SK-N-SH (cell line): ENCODE measurements at regions not wholly inside any gene's neighbourhood (a gene's known extent, or its start where the extent isn't known, plus 50 kb on each side); places are given as distances from the start of the nearest gene placed in this dataset.

Experiments
- CTCF ChIA-PET: fragments of 300-600, 350-600 bp; formaldehyde crosslinking; extraction: SDS; loops from one replicate; lab custom pipeline; 2021; lab: Yijun Ruan, JAX
- POLR2A ChIA-PET: fragments of 350-600 bp; sonication (Branson Sonifier 250); formaldehyde crosslinking; extraction: SDS; loops from one replicate; lab custom pipeline; 2020; ENCODE audit warnings: antibody characterized with exemption, inconsistent platforms; lab: Yijun Ruan, JAX
- DNase-seq: peaks from one replicate; pipeline ENCODE4 v3.0.0; 2012
- H2AFZ ChIP-seq: fragments of 200-600 bp; sonication (generic); 2 replicates; pipeline ENCODE4 v1.8.1; 2016; ENCODE audit warnings: antibody characterized with exemption, mild to moderate bottlenecking, low read depth
- H3F3A ChIP-seq: fragments of 200-600 bp; sonication (generic); replicated peaks from 2 replicates; pipeline ENCODE3; 2016; ENCODE audit warnings: antibody characterized with exemption, mild to moderate bottlenecking; ENCODE audit not compliant: insufficient read depth
- H3K27ac ChIP-seq, 2 experiments: fragments of 200-500 bp in 1 of 2; fragments of 200-600 bp in 1 of 2; sonication (Bioruptor generic) in 1 of 2; sonication (generic), shearing (Covaris generic) in 1 of 2; 2 replicates each; pipeline versions ENCODE4 v1.5.1 to v1.6.1; 2014 to 2016; ENCODE audit warnings: low read depth in 2 of 2, inconsistent platforms in 1 of 2, low read length in 1 of 2, mild to moderate bottlenecking in 1 of 2, mixed read lengths in 1 of 2
- H3K27me3 ChIP-seq: fragments of 200-600 bp; sonication (generic), shearing (Covaris generic); 2 replicates; pipeline ENCODE4 v1.6.1; 2016; ENCODE audit warnings: mixed run types; ENCODE audit not compliant: insufficient read depth
- H3K36me3 ChIP-seq, 2 experiments: fragments of 200-500 bp in 1 of 2; fragments of 200-600 bp in 1 of 2; sonication (Bioruptor generic) in 1 of 2; sonication (generic) in 1 of 2; replicated peaks in 1 of 2; 2 replicates each; pipeline versions ENCODE3 to v1.5.1; 2014 to 2016; ENCODE audit warnings: low read length in 1 of 2, mild to moderate bottlenecking in 1 of 2; ENCODE audit not compliant: insufficient read depth in 2 of 2, control insufficient read depth in 1 of 2
- H3K4me1 ChIP-seq, 2 experiments: fragments of 200-500 bp in 1 of 2; fragments of 200-600 bp in 1 of 2; sonication (Bioruptor generic) in 1 of 2; sonication (generic), shearing (Covaris generic) in 1 of 2; 2 replicates each; pipeline versions ENCODE4 v1.5.1 to v1.6.1; 2014 to 2016; ENCODE audit warnings: low read depth in 1 of 2, low read length in 1 of 2, mixed run types in 1 of 2; ENCODE audit not compliant: insufficient read depth in 2 of 2, control insufficient read depth in 1 of 2
- H3K4me2 ChIP-seq: fragments of 200-600 bp; sonication (generic), shearing (Covaris generic); 2 replicates; pipeline ENCODE4 v1.6.1; 2017; ENCODE audit warnings: mixed run types
- H3K4me3 ChIP-seq, 2 experiments: fragments of 200-500 bp in 1 of 2; fragments of 200-600 bp in 1 of 2; sonication (Bioruptor generic) in 1 of 2; sonication (generic), shearing (Covaris generic) in 1 of 2; 2 replicates each; pipeline versions ENCODE4 v1.5.1 to v1.8.1; 2014 to 2016; ENCODE audit warnings: low read depth in 2 of 2, inconsistent platforms in 1 of 2, low read length in 1 of 2, mild to moderate bottlenecking in 1 of 2, mixed read lengths in 1 of 2, moderate library complexity in 1 of 2
- H3K79me2 ChIP-seq: fragments of 200-600 bp; sonication (generic); 2 replicates; pipeline ENCODE4 v1.8.1; 2017; ENCODE audit warnings: mild to moderate bottlenecking; ENCODE audit not compliant: insufficient read depth
- H3K9ac ChIP-seq: fragments of 200-600 bp; sonication (generic); 2 replicates; pipeline ENCODE4 v1.6.1; 2017; ENCODE audit warnings: mixed run types
- H3K9me2 ChIP-seq: fragments of 200-600 bp; sonication (generic); 2 replicates; pipeline ENCODE4 v1.6.1; 2017; ENCODE audit warnings: mixed run types
- H3K9me3 ChIP-seq: fragments of 200-600 bp; sonication (generic); 2 replicates; pipeline ENCODE4 v1.6.1; 2017; ENCODE audit warnings: mixed run types, mild to moderate bottlenecking, moderate library complexity
- H4K20me1 ChIP-seq: fragments of 200-600 bp; sonication (generic); 2 replicates; pipeline ENCODE4 v1.6.1; 2017; ENCODE audit warnings: mild to moderate bottlenecking, mixed run types; ENCODE audit not compliant: insufficient read depth
- CHD2 ChIP-seq: fragments of 150-350 bp; IDR thresholded peaks from 2 replicates; pipeline ENCODE4 v1.6.1; 2018; ENCODE audit warnings: low read length; ENCODE audit not compliant: partially characterized antibody
- ELF1 ChIP-seq: IDR thresholded peaks from 2 replicates; pipeline ENCODE4 v1.4.0; 2012
- EP300 ChIP-seq, 2 experiments: IDR thresholded peaks; 2 replicates each; pipeline versions ENCODE4 v1.4.0 to v1.6.1; 2012; ENCODE audit warnings: borderline replicate concordance in 1 of 2, low read depth in 1 of 2, low read length in 1 of 2
- EZH2phosphoT487 ChIP-seq: fragments of 200-600 bp; sonication (generic); IDR thresholded peaks from 2 replicates; pipeline ENCODE4 v1.6.1; 2017; ENCODE audit warnings: low read depth, mixed run types, mild to moderate bottlenecking, antibody characterized with exemption, moderate library complexity, borderline replicate concordance
- FOXJ3 ChIP-seq: sonication (generic); formaldehyde crosslinking; IDR thresholded peaks from 2 replicates; pipeline ENCODE4 v1.5.1; 2020; ENCODE audit warnings: mild to moderate bottlenecking, missing genetic modification reagents
- GATA2 ChIP-seq: sonication (generic); formaldehyde crosslinking; IDR thresholded peaks from 2 replicates; pipeline ENCODE4 v1.5.0; 2020; ENCODE audit warnings: mild to moderate bottlenecking, missing genetic modification reagents
- IRF3 ChIP-seq: fragments of 150-350 bp; IDR thresholded peaks from 2 replicates; pipeline ENCODE4 v1.6.1; 2016; ENCODE audit warnings: mild to moderate bottlenecking, low read depth, low read length
- MAX ChIP-seq: IDR thresholded peaks from 2 replicates; pipeline ENCODE4 v1.4.0; 2012; ENCODE audit warnings: low read depth
- MXI1 ChIP-seq: IDR thresholded peaks from 2 replicates; pipeline ENCODE4 v1.6.1; 2012; ENCODE audit warnings: mild to moderate bottlenecking, low read depth, low read length, improper control_type of control experiment
- NFIC ChIP-seq: IDR thresholded peaks from 2 replicates; pipeline ENCODE4 v1.4.0; 2012; ENCODE audit warnings: borderline replicate concordance
- NRF1 ChIP-seq: IDR thresholded peaks from 2 replicates; pipeline ENCODE4 v1.6.1; 2012; ENCODE audit warnings: low read depth, mild to moderate bottlenecking, low read length
- PBX3 ChIP-seq: IDR thresholded peaks from 2 replicates; pipeline ENCODE4; 2012
- RCOR1 ChIP-seq: fragments of 150-350 bp; IDR thresholded peaks from 2 replicates; pipeline ENCODE4 v1.6.1; 2017; ENCODE audit warnings: antibody characterized with exemption, low read length
- REST ChIP-seq: IDR thresholded peaks from 2 replicates; pipeline ENCODE4 v1.6.1; 2012; ENCODE audit warnings: mild to moderate bottlenecking, low read depth, low read length, moderate library complexity
- SIN3A ChIP-seq: IDR thresholded peaks from 2 replicates; pipeline ENCODE4 v1.6.1; 2012; ENCODE audit warnings: low read depth, mild to moderate bottlenecking, low read length, moderate library complexity, borderline replicate concordance
- SMC3 ChIP-seq: IDR thresholded peaks from 2 replicates; pipeline ENCODE4 v1.6.1; 2012; ENCODE audit warnings: low read depth, low read length, improper control_type of control experiment
- TEAD4 ChIP-seq: IDR thresholded peaks from 2 replicates; pipeline ENCODE4 v1.4.0; 2012; ENCODE audit warnings: mild to moderate bottlenecking, borderline replicate concordance; ENCODE audit not compliant: insufficient read depth
- USF2 ChIP-seq: fragments of 150-350 bp; IDR thresholded peaks from 2 replicates; pipeline ENCODE4 v1.6.1; 2017; ENCODE audit warnings: antibody characterized with exemption, low read length, low read depth, borderline replicate concordance
- YY1 ChIP-seq: IDR thresholded peaks from 2 replicates; pipeline ENCODE4 v1.4.0; 2012; ENCODE audit warnings: low read depth, mild to moderate bottlenecking
- ZBTB33 ChIP-seq: IDR thresholded peaks from 2 replicates; pipeline ENCODE4 v1.4.0; 2012; ENCODE audit warnings: low read depth, borderline replicate concordance
- WGBS: methylation state at CpG from one replicate; pipeline ENCODE4 v1.1.6; 2017; ENCODE audit warnings: low lambda C conversion rate; 5-methylcytosine and 5-hydroxymethylcytosine counted together

- Histone ChIP-seq H3K9ac (no peak overlapping the region), H3F3A (no peaks in the 10 kb centered on the region), H3K9me2 (no peaks in the 10 kb centered on the region), H4K20me1 (no peaks in the 10 kb centered on the region), H2AFZ (no peak overlapping the region), H3K79me2 (no peaks in the 10 kb centered on the region), H3K9me3 (no peaks in the 10 kb centered on the region), H3K27ac (no peak overlapping the region), H3K4me2 (no peak overlapping the region), H3K4me1 (no peaks in the 10 kb centered on the region), H3K4me3 (no peak overlapping the region), H3K27me3 (no peaks in the 10 kb centered on the region), H3K36me3 (no peaks in the 10 kb centered on the region)
- no peak for DNase-seq
- no peak for TF ChIP-seq USF2
- TF ChIP-seq CHD2: no peak
- no peak for TF ChIP-seq ZBTB33
- no peak for TF ChIP-seq NFIC
- no peak for TF ChIP-seq IRF3
- no peak for TF ChIP-seq TEAD4
- no peak for TF ChIP-seq EP300 (IDR thresholded peaks at IDR 0.05; ENCODE audit: borderline replicate concordance in 1 of 2, low read depth in 1 of 2, low read length in 1 of 2)
- TF ChIP-seq SIN3A: no peak
- TF ChIP-seq ELF1: no peak
- TF ChIP-seq PBX3: no peak
- no peak for TF ChIP-seq MAX
- TF ChIP-seq RCOR1: no peak
- TF ChIP-seq FOXJ3 (CRISPR knock-in tag): no peak
- no peak for TF ChIP-seq SMC3
- TF ChIP-seq MXI1: no peak
- TF ChIP-seq GATA2 (CRISPR knock-in tag): no peak
- no peak for TF ChIP-seq NRF1
- TF ChIP-seq REST: no peak
- no peak for TF ChIP-seq YY1
- no peak for TF ChIP-seq EZH2phosphoT487
- 41% methylated on average over 10 of the region's 11 CpGs for WGBS
- ChIA-PET CTCF (no interaction called here), POLR2A (no interaction called here)
Measured at GRCh38 chr12:127411981-127412380, 855.0 kb upstream of the TMEM132C start.
